Peyer's patch (tissue), 4 donors: ENCODE measurements at regions not wholly inside any gene's neighbourhood (a gene's known extent, or its start where the extent isn't known, plus 50 kb on each side); places are given as distances from the start of the nearest gene placed in this dataset.

Experiments used
- CTCF ChIP-seq, 6 experiments: fragments of 450-650 bp in 4 of 6; fragments of 200-600 bp in 2 of 6; sonication (generic) in 1 of 6; IDR thresholded peaks; one replicate each; pipeline ENCODE4 v1.5.1; 2017 to 2019; ENCODE audit warnings: antibody characterized with exemption in 6 of 6, mild to moderate bottlenecking in 3 of 6, moderate library complexity in 1 of 6
- POLR2A ChIP-seq, 2 donors: fragments of 450-650 bp; IDR thresholded peaks; one replicate each; pipeline ENCODE4 v1.5.1; 2017; ENCODE audit warnings: antibody characterized with exemption in 2 of 2, mild to moderate bottlenecking in 2 of 2, moderate library complexity in 2 of 2

- TF ChIP-seq CTCF (IDR thresholded peaks at IDR 0.05), result no peak
- no peak for TF ChIP-seq POLR2A (IDR thresholded peaks at IDR 0.05)
These were observed 164.2 kb upstream of the B3GAT1 start for GRCh38 chr11:134576286-134576685.
